ENCODE measurements at regions not wholly inside any gene's neighbourhood (a gene's known extent, or its start where the extent isn't known, plus 50 kb on each side); places are given as distances from the start of the nearest gene placed in this dataset.

DNA sequence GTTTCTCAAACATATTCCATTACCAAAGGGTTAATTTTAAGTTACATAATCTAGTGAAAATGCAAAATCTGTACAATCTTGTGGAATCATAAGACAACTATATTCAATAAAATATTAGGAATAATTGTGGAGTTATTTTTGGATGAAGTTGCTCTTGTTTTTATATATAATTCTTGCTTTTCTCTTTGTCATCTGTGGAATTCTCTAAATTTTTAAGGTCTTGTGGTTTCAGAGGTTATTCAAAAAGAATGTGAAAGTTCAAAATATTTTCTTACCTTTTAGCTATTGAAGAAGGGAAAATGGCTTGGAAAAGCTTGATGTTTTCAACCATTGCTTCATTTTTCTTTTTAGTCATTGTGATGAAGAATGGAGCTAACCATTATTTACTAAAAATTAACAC is 552.1 kb downstream of the TFEC start:
- TF ChIP-seq, protein P1, sequence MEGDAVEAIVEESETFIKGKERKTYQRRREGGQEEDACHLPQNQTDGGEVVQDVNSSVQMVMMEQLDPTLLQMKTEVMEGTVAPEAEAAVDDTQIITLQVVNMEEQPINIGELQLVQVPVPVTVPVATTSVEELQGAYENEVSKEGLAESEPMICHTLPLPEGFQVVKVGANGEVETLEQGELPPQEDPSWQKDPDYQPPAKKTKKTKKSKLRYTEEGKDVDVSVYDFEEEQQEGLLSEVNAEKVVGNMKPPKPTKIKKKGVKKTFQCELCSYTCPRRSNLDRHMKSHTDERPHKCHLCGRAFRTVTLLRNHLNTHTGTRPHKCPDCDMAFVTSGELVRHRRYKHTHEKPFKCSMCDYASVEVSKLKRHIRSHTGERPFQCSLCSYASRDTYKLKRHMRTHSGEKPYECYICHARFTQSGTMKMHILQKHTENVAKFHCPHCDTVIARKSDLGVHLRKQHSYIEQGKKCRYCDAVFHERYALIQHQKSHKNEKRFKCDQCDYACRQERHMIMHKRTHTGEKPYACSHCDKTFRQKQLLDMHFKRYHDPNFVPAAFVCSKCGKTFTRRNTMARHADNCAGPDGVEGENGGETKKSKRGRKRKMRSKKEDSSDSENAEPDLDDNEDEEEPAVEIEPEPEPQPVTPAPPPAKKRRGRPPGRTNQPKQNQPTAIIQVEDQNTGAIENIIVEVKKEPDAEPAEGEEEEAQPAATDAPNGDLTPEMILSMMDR (conservative IDR thresholded peaks at IDR 0.05; ENCODE audit: low read depth, low read length), result no peak
- no peak for TF ChIP-seq EZH2 (IDR thresholded peaks at IDR 0.05; ENCODE audit: borderline replicate concordance, low read depth, low read length, poor library complexity, severe bottlenecking)

Data from A673 (cell line).